ENCODE measurements at regions not wholly inside any gene's neighbourhood (a gene's known extent, or its start where the extent isn't known, plus 50 kb on each side); places are given as distances from the start of the nearest gene placed in this dataset.

DNA sequence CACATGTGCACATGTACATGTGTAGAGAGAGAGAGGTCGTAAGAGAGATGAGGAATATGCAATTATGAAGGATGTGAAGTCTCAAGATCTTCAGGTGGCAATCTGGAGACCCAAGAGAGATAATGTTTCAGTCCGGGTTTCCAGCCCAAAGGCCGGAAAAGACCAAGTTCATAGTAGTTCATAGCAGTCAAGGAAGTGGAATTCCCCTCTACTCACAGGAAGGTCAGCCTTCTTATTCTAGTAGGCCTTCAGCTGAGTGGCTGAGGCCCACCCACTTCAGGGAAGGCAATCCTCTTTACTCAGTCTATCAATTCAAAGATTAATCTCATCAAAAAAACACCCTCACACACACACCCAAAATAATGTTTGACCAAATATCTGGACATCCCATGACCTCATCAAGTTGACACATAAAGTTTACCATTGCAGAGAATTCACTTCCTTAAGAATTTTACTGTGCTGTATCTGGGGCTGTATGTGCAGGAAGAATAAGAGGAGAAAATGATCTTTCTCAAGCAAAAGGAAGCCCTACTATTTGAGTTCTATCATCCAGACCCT lies 114.6 kb downstream of the TNFSF18 start:
- TF ChIP-seq CTCF (IDR thresholded peaks at IDR 0.05; ENCODE audit: poor library complexity, severe bottlenecking): no peak
- TF ChIP-seq TAF1 (IDR thresholded peaks at IDR 0.05; ENCODE audit: low read depth): no peak
- TF ChIP-seq EZH2 (IDR thresholded peaks at IDR 0.05; ENCODE audit: borderline replicate concordance, insufficient read depth, low read length, poor library complexity, severe bottlenecking): no peak
- TF ChIP-seq RAD21 (conservative IDR thresholded peaks at IDR 0.05): no peak
- TF ChIP-seq REST (IDR thresholded peaks at IDR 0.05; ENCODE audit: borderline replicate concordance): no peak
- no peak for TF ChIP-seq POLR2AphosphoS5 (IDR thresholded peaks at IDR 0.05)
- TF ChIP-seq MXI1 (conservative IDR thresholded peaks at IDR 0.05; ENCODE audit: poor library complexity, severe bottlenecking): no peak
- no peak for TF ChIP-seq SMC3 (conservative IDR thresholded peaks at IDR 0.05; ENCODE audit: poor library complexity)

All from neural cell (in vitro differentiated cells).